A549 (cell line): ENCODE measurements at regions not wholly inside any gene's neighbourhood (a gene's known extent, or its start where the extent isn't known, plus 50 kb on each side); places are given as distances from the start of the nearest gene placed in this dataset.

Source experiments
- ATAC-seq, 2 experiments: fragments of 200-7000 bp in 1 of 2; fragments of >200 bp in 1 of 2; cut with Nextera tagmentation in 1 of 2; cut with Tn5 transposase in 1 of 2; 3 replicates each; pipeline versions ENCODE4 v1.8.0 to v1.9.1; 2018 to 2020; ENCODE audit warnings: mild to moderate bottlenecking in 1 of 2, moderate library complexity in 1 of 2
- CTCF ChIA-PET: fragments of 300-600 bp; sonication (Branson Sonifier 250); formaldehyde crosslinking; extraction: SDS; loops from one replicate; lab custom pipeline; 2021; ENCODE audit warnings: antibody characterized with exemption, inconsistent platforms; lab: Yijun Ruan, JAX
- POLR2A ChIA-PET: fragments of 350-600 bp; formaldehyde crosslinking; extraction: SDS; loops from one replicate; lab custom pipeline; 2021; ENCODE audit warnings: antibody characterized with exemption, inconsistent platforms; lab: Yijun Ruan, JAX
- DNase-seq, 2 experiments: peaks; one replicate each; pipeline versions ENCODE4 v3.0.0 to v3.0.0-alpha.2; 2011 to 2016; ENCODE audit warnings: low read depth in 1 of 2, low spot score in 1 of 2
- FAIRE-seq: peaks from 2 replicates; lab custom pipeline; 2011; peaks lifted over from hg19 to GRCh38; lab: Jason Lieb, UNC
- H3K27ac ChIP-seq, 2 experiments: fragments of >200 bp; sonication (Bioruptor Twin); formaldehyde crosslinking; 3 replicates each; pipeline ENCODE4 v1.5.1; 2016 to 2017
- H3K4me1 ChIP-seq: fragments of >200 bp; sonication (Bioruptor Twin); formaldehyde crosslinking; 3 replicates; pipeline ENCODE4 v1.6.1; 2016
- H3K4me2 ChIP-seq: fragments of >200 bp; sonication (Bioruptor Twin); formaldehyde crosslinking; 3 replicates; pipeline ENCODE4 v1.6.1; 2016
- H3K4me3 ChIP-seq: fragments of >200 bp; sonication (Bioruptor Twin); formaldehyde crosslinking; 3 replicates; pipeline ENCODE4 v1.5.1; 2016
- H3K9me3 ChIP-seq: fragments of >200 bp; sonication (Bioruptor Twin); formaldehyde crosslinking; 3 replicates; pipeline ENCODE4 v1.6.1; 2016
- CBX8 ChIP-seq: fragments of 200-600 bp; sonication (generic); IDR thresholded peaks from 2 replicates; pipeline ENCODE4 v1.6.1; 2016
- CEBPB ChIP-seq, 2 experiments: fragments of >200 bp in 1 of 2; sonication (Bioruptor Twin) in 1 of 2; formaldehyde crosslinking in 1 of 2; IDR thresholded peaks; 2 replicates each; pipeline ENCODE4 v1.6.1; 2012 to 2016
- CHD2 ChIP-seq: fragments of 150-350 bp; IDR thresholded peaks from 2 replicates; pipeline ENCODE4 v1.6.1; 2014; ENCODE audit warnings: low read length; ENCODE audit not compliant: partially characterized antibody
- CHD4 ChIP-seq: fragments of 200-600 bp; sonication (generic); IDR thresholded peaks from 2 replicates; pipeline ENCODE4 v1.6.1; 2016; ENCODE audit warnings: antibody characterized with exemption, mild to moderate bottlenecking, borderline replicate concordance
- FOXS1 ChIP-seq: fragments of 250-450 bp; sonication (Bioruptor Pico); IDR thresholded peaks from 2 replicates; pipeline ENCODE4 v1.5.0; 2020; ENCODE audit warnings: mild to moderate bottlenecking, moderate library complexity
- GATA3 ChIP-seq: IDR thresholded peaks from 2 replicates; pipeline ENCODE4 v1.6.1; 2012; ENCODE audit warnings: borderline replicate concordance
- HDAC2 ChIP-seq: fragments of 200-600 bp; sonication (generic); IDR thresholded peaks from 2 replicates; pipeline ENCODE4 v1.6.1; 2016
- HOXB13 ChIP-seq: fragments of 250-450 bp; sonication (Bioruptor Pico); IDR thresholded peaks from 2 replicates; pipeline ENCODE4 v1.5.0; 2020; ENCODE audit warnings: low read depth, mild to moderate bottlenecking, moderate library complexity
- HOXB5 ChIP-seq: fragments of 250-450 bp; sonication (Bioruptor Pico); IDR thresholded peaks from 2 replicates; pipeline ENCODE4 v1.5.0; 2020; ENCODE audit warnings: mild to moderate bottlenecking, moderate library complexity
- JUN ChIP-seq, 2 experiments: fragments of >200 bp; sonication (Bioruptor Twin); formaldehyde crosslinking; IDR thresholded peaks; 2 replicates in 1 of 2; 3 replicates in 1 of 2; pipeline ENCODE4 v1.6.1; 2016 to 2017
- JUNB ChIP-seq: fragments of >200 bp; sonication (Bioruptor Twin); formaldehyde crosslinking; IDR thresholded peaks from 2 replicates; pipeline ENCODE4 v1.6.1; 2016
- KDM1A ChIP-seq: fragments of 200-600 bp; sonication (generic); IDR thresholded peaks from 2 replicates; pipeline ENCODE4 v1.6.1; 2016; ENCODE audit warnings: low read depth, mild to moderate bottlenecking
- MAX ChIP-seq: IDR thresholded peaks from 2 replicates; pipeline ENCODE4 v1.6.1; 2012
- MAZ ChIP-seq: fragments of 150-350 bp; IDR thresholded peaks from 2 replicates; pipeline ENCODE4 v1.6.1; 2014; ENCODE audit warnings: antibody characterized with exemption, low read depth, low read length, borderline replicate concordance
- MYC ChIP-seq: IDR thresholded peaks from 2 replicates; pipeline ENCODE4 v1.6.1; 2012; ENCODE audit warnings: mild to moderate bottlenecking, inconsistent platforms, low read length, improper control_type of control experiment, borderline replicate concordance
- NPAS2 ChIP-seq: fragments of 250-450 bp; sonication (Bioruptor Pico); IDR thresholded peaks from 2 replicates; pipeline ENCODE4 v1.8.0; 2022; ENCODE audit warnings: mild to moderate bottlenecking, moderate library complexity, borderline replicate concordance
- PBX3 ChIP-seq: IDR thresholded peaks from 2 replicates; pipeline ENCODE4 v1.6.1; 2012
- PHF8 ChIP-seq: fragments of 200-600 bp; sonication (generic); IDR thresholded peaks from 2 replicates; pipeline ENCODE4 v1.6.1; 2016; ENCODE audit warnings: low read depth, mild to moderate bottlenecking, antibody characterized with exemption, moderate library complexity, borderline replicate concordance
- RARB ChIP-seq: fragments of 250-450 bp; sonication (Bioruptor Pico); IDR thresholded peaks from 2 replicates; pipeline ENCODE4 v1.8.0; 2021; ENCODE audit warnings: mild to moderate bottlenecking, moderate library complexity
- RCOR1 ChIP-seq: fragments of 150-350 bp; IDR thresholded peaks from 2 replicates; pipeline ENCODE4 v1.6.1; 2014; ENCODE audit warnings: antibody characterized with exemption, low read length, low read depth
- REST ChIP-seq: fragments of 200-600 bp; sonication (generic); IDR thresholded peaks from 2 replicates; pipeline ENCODE4 v1.6.1; 2016; ENCODE audit warnings: antibody characterized with exemption, mild to moderate bottlenecking, moderate library complexity
- SMC3 ChIP-seq: fragments of >200 bp; sonication (Bioruptor Twin); formaldehyde crosslinking; IDR thresholded peaks from 3 replicates; pipeline ENCODE4 v1.6.1; 2018; ENCODE audit warnings: inconsistent platforms
- ZSCAN20 ChIP-seq: fragments of 250-450 bp; sonication (Bioruptor Pico); IDR thresholded peaks from 2 replicates; pipeline ENCODE4 v1.8.0; 2022; ENCODE audit warnings: mild to moderate bottlenecking, moderate library complexity
- WGBS: methylation state at CpG from one replicate; pipeline ENCODE4 v1.1.6; 2017; ENCODE audit errors: missing lambda C conversion rate; 5-methylcytosine and 5-hydroxymethylcytosine counted together

- Histone ChIP-seq H3K9me3 (no peaks in the 10 kb centered on the region), H3K4me3 (no peak overlapping the region), H3K27ac (no peak overlapping the region), H3K4me1 (no peaks in the 10 kb centered on the region), H3K4me2 (no peak overlapping the region)
- TF ChIP-seq CEBPB (IDR thresholded peaks at IDR 0.05) (no peak), CHD4 (no peak), GATA3 (no peak), MYC (no peak), REST (no peak), KDM1A (no peak), NPAS2 (CRISPR knock-in tag) (no peak), FOXS1 (no peak), CBX8 (no peak), JUNB (no peak), ZSCAN20 (no peak), HDAC2 (no peak), RCOR1 (no peak), JUN (IDR thresholded peaks at IDR 0.05) (no peak)
- POLR2A ChIA-PET, result no interaction called here
- DNase-seq, result no peak
- CTCF ChIA-PET, result no interaction called here
- no peak for FAIRE-seq
- ATAC-seq, result no peak
These were observed 250.8 kb upstream of the ST6GAL2 start for GRCh38 chr2:107136733-107137132.

- WGBS, result 50% methylated on average over 2 of the region's 2 CpGs
- DNase-seq (no peak), FAIRE-seq (no peak), ATAC-seq (no peak)
- H3K4me3 ChIP-seq, result no peak overlapping the region
- CTCF ChIA-PET, result no interaction called here
- H3K4me1 ChIP-seq, result no peaks in the 10 kb centered on the region
- POLR2A ChIA-PET, result no interaction called here
- TF ChIP-seq PHF8, result no peak
- no peak for TF ChIP-seq MAX
- no peak for TF ChIP-seq HOXB5 (CRISPR knock-in tag)
- TF ChIP-seq CEBPB (IDR thresholded peaks at IDR 0.05), result no peak
- TF ChIP-seq SMC3, result no peak
- TF ChIP-seq PBX3, result no peak
- TF ChIP-seq MAZ, result no peak
- no peak for TF ChIP-seq REST
- TF ChIP-seq NPAS2 (CRISPR knock-in tag), result no peak
- no peak for TF ChIP-seq JUN (IDR thresholded peaks at IDR 0.05)
- TF ChIP-seq GATA3, result no peak
- no peak for TF ChIP-seq HOXB13
- TF ChIP-seq RARB (CRISPR knock-in tag), result no peak
- TF ChIP-seq CHD2, result no peak
- H3K27ac ChIP-seq, result no peak overlapping the region
- no peaks in the 10 kb centered on the region for H3K9me3 ChIP-seq
- no peak overlapping the region for H3K4me2 ChIP-seq
These were observed 251.7 kb upstream of the ST6GAL2 start for GRCh38 chr2:107137706-107138105.
